PC-9 (cell line): ENCODE measurements at regions not wholly inside any gene's neighbourhood (a gene's known extent, or its start where the extent isn't known, plus 50 kb on each side); places are given as distances from the start of the nearest gene placed in this dataset.

Source experiments
- BruUV-seq: library from RNA; stranded (reverse); fragments of 400-500 nt; replicated peaks from 2 replicates; lab custom pipeline; 2021; lab: Mats Ljungman, UMichigan
- CTCF ChIA-PET: fragments of 300-600 bp; sonication (Branson Sonifier 250); formaldehyde crosslinking; loops from one replicate; lab custom pipeline; 2022; ENCODE audit warnings: antibody characterized with exemption; lab: Charles Lee
- POLR2A ChIA-PET: fragments of 300-600 bp; sonication (Branson Sonifier 250); formaldehyde crosslinking; loops from one replicate; lab custom pipeline; 2022; ENCODE audit warnings: antibody characterized with exemption; ENCODE audit not compliant: unreplicated experiment; lab: Charles Lee
- DNase-seq, 2 experiments: peaks; one replicate each; pipeline versions ENCODE4 v3.0.0 to v3.0.0-alpha.2; 2015 to 2022; ENCODE audit warnings: mixed read lengths in 1 of 2
- H2AFZ ChIP-seq: fragments of 200-600 bp; sonication (generic); 2 replicates; pipeline ENCODE4 v1.8.1; 2017; ENCODE audit warnings: antibody characterized with exemption
- H3F3A ChIP-seq: fragments of 200-600 bp; sonication (generic); 2 replicates; pipeline ENCODE4 v1.8.1; 2017; ENCODE audit warnings: antibody characterized with exemption, mild to moderate bottlenecking, low read depth; ENCODE audit not compliant: insufficient read depth
- H3K27ac ChIP-seq: fragments of 200-600 bp; sonication (generic); 2 replicates; pipeline ENCODE4 v1.6.1; 2016; ENCODE audit warnings: mixed run types
- H3K27me3 ChIP-seq: fragments of 200-600 bp; sonication (generic); 2 replicates; pipeline ENCODE4 v1.6.1; 2016; ENCODE audit warnings: low read depth, mixed run types; ENCODE audit not compliant: insufficient read depth
- H3K36me3 ChIP-seq: fragments of 200-600 bp; sonication (generic); 2 replicates; pipeline ENCODE4 v1.6.1; 2016; ENCODE audit warnings: low read depth, mixed run types
- H3K4me1 ChIP-seq: fragments of 200-600 bp; sonication (generic); replicated peaks from 2 replicates; pipeline ENCODE4 v1.6.1; 2016; ENCODE audit warnings: mixed run types; ENCODE audit not compliant: insufficient read depth
- H3K4me2 ChIP-seq: fragments of 200-600 bp; sonication (generic); 2 replicates; pipeline ENCODE4 v1.6.1; 2017; ENCODE audit warnings: mixed run types
- H3K4me3 ChIP-seq: fragments of 200-600 bp; sonication (generic); 2 replicates; pipeline ENCODE4 v1.6.1; 2016; ENCODE audit warnings: mixed run types
- H3K79me2 ChIP-seq: fragments of 200-600 bp; sonication (generic); 2 replicates; pipeline ENCODE4 v1.6.1; 2017; ENCODE audit warnings: low read depth, mixed run types
- H3K9me2 ChIP-seq: fragments of 200-600 bp; sonication (generic); 2 replicates; pipeline ENCODE4 v1.8.1; 2017; ENCODE audit warnings: mild to moderate bottlenecking; ENCODE audit not compliant: insufficient read depth
- H3K9me3 ChIP-seq: fragments of 200-600 bp; sonication (generic); 2 replicates; pipeline ENCODE4 v1.8.1; 2016; ENCODE audit warnings: low read depth; ENCODE audit not compliant: insufficient read depth
- H4K20me1 ChIP-seq: fragments of 200-600 bp; sonication (generic); 2 replicates; pipeline ENCODE4 v1.8.1; 2017; ENCODE audit not compliant: insufficient read depth
- CTCF ChIP-seq: fragments of 200-600 bp; sonication (generic); conservative IDR thresholded peaks from 2 replicates; pipeline ENCODE4 v1.6.1; 2017; ENCODE audit warnings: mixed run types, antibody characterized with exemption, mild to moderate bottlenecking, moderate library complexity
- EZH2 ChIP-seq: fragments of 200-600 bp; sonication (generic); IDR thresholded peaks from 2 replicates; pipeline ENCODE4 v1.8.0; 2017; ENCODE audit warnings: antibody characterized with exemption, low read depth
- intact Hi-C: fragments of 100-400 bp; cut with micrococcal nuclease; formaldehyde crosslinking; loops from one replicate; pipeline ENCODE4 v1.10.0; 2022; ENCODE audit not compliant: unreplicated experiment

GRCh38 chr10:117863771-117864170 is 183.0 kb downstream of the RAB11FIP2 start:
- Histone ChIP-seq H3K79me2 (no peaks in the 10 kb centered on the region), H3K27ac (no peak overlapping the region), H4K20me1 (no peaks in the 10 kb centered on the region), H3K4me1 (no peaks in the 10 kb centered on the region), H3K4me3 (no peak overlapping the region), H2AFZ (no peak overlapping the region), H3K9me3 (no peaks in the 10 kb centered on the region), H3K4me2 (no peak overlapping the region), H3K9me2 (no peaks in the 10 kb centered on the region), H3K27me3 (peaks cover 8% of the 10 kb centered on the region; the same call in 1 of the 2 replicates), H3K36me3 (no peaks in the 10 kb centered on the region), H3F3A (no peaks in the 10 kb centered on the region)
- intact Hi-C loops = no loop called here
- no peak for DNase-seq
- CTCF ChIA-PET = interaction anchor here (0.6 kb wide), 1 partner anchor 859 kb away, joined by 3 read pairs; no protein-coding TSS in a partner anchor
- POLR2A ChIA-PET = no interaction called here
- BruUV-seq = no TSS peak
- no peak for TF ChIP-seq EZH2
- no peak for TF ChIP-seq CTCF

GRCh38 chr10:117865945-117866344 is 180.8 kb downstream of the RAB11FIP2 start:
- ChIA-PET POLR2A (no interaction called here), CTCF (no interaction called here)
- BruUV-seq = no TSS peak
- Histone ChIP-seq H3K4me3 (no peak overlapping the region), H3K36me3 (no peaks in the 10 kb centered on the region), H3K9me2 (no peaks in the 10 kb centered on the region), H3K4me2 (no peak overlapping the region), H3K79me2 (no peaks in the 10 kb centered on the region), H4K20me1 (no peaks in the 10 kb centered on the region), H3F3A (no peaks in the 10 kb centered on the region), H3K27ac (no peak overlapping the region), H3K4me1 (no peaks in the 10 kb centered on the region), H3K9me3 (no peaks in the 10 kb centered on the region), H3K27me3 (peaks cover 11% of the 10 kb centered on the region), H2AFZ (no peak overlapping the region)
- no peak for DNase-seq
- no peak for TF ChIP-seq CTCF
- TF ChIP-seq EZH2 = no peak
- intact Hi-C loops = no loop called here

- Histone ChIP-seq H4K20me1 (no peaks in the 10 kb centered on the region), H3K27ac (no peak overlapping the region), H3F3A (no peaks in the 10 kb centered on the region), H3K9me2 (no peaks in the 10 kb centered on the region), H3K9me3 (no peaks in the 10 kb centered on the region), H2AFZ (no peak overlapping the region), H3K36me3 (no peaks in the 10 kb centered on the region), H3K4me1 (no peaks in the 10 kb centered on the region), H3K4me2 (no peak overlapping the region), H3K27me3 (peaks cover 23% of the 10 kb centered on the region), H3K79me2 (no peaks in the 10 kb centered on the region), H3K4me3 (no peak overlapping the region)
- intact Hi-C loops = no loop called here
- CTCF ChIA-PET = no interaction called here
- POLR2A ChIA-PET = no interaction called here
- no TSS peak for BruUV-seq
- DNase-seq = no peak
- TF ChIP-seq EZH2 = no peak
These were observed 178.6 kb downstream of the RAB11FIP2 start for GRCh38 chr10:117868151-117868550.

- DNase-seq = no peak
- TF ChIP-seq CTCF (no peak), EZH2 (no peak)
- Histone ChIP-seq H3K4me1 (no peaks in the 10 kb centered on the region), H3K4me3 (no peak overlapping the region), H3K36me3 (no peaks in the 10 kb centered on the region), H3K27me3 (peaks cover 13% of the 10 kb centered on the region), H4K20me1 (no peaks in the 10 kb centered on the region), H2AFZ (no peak overlapping the region), H3K4me2 (no peak overlapping the region), H3K9me2 (no peaks in the 10 kb centered on the region), H3K79me2 (no peaks in the 10 kb centered on the region), H3F3A (no peaks in the 10 kb centered on the region), H3K27ac (no peak overlapping the region), H3K9me3 (no peaks in the 10 kb centered on the region)
- intact Hi-C loops = no loop called here
- ChIA-PET CTCF (no interaction called here), POLR2A (no interaction called here)
- BruUV-seq = no TSS peak
These were observed 170.9 kb downstream of the RAB11FIP2 start for GRCh38 chr10:117875793-117876192.
